Fibroblast of villous mesenchyme (primary cell): ENCODE measurements at regions not wholly inside any gene's neighbourhood (a gene's known extent, or its start where the extent isn't known, plus 50 kb on each side); places are given as distances from the start of the nearest gene placed in this dataset.

Experiments
- DNase-seq: peaks from one replicate; pipeline ENCODE4 v3.0.0-alpha.2; 2010; ENCODE audit warnings: low read depth
- H3K4me3 ChIP-seq: 2 replicates; pipeline ENCODE4 v1.5.1; 2011; ENCODE audit warnings: low read depth, mild to moderate bottlenecking, low read length
- TF ChIP-seq, protein P1 (sequence below): IDR thresholded peaks from 2 replicates; pipeline ENCODE4 v1.5.1; 2012; ENCODE audit warnings: low read depth, mild to moderate bottlenecking, low read length; ENCODE audit not compliant: insufficient read depth

DNA sequence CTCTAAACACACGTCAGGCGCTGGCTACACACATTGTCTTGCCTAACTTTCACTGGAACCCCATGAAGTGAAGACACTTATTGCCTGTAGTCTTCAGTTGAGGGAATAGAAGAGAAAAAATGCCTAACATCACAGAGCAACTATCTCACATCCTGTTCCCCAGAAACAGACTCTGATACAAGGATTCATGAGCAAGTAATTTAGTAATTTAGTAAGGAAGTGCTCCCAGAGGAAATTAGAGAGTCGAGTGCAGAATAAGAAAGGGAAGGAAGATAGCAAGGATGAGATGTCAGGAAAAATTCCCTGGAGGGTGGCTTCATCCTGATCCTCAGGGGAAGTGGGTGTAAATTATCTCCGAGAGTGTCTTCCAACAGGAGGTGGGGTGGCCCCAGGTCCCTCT lies 104.0 kb downstream of the FOXA2 start:
- no peak for DNase-seq
- TF ChIP-seq, protein P1, sequence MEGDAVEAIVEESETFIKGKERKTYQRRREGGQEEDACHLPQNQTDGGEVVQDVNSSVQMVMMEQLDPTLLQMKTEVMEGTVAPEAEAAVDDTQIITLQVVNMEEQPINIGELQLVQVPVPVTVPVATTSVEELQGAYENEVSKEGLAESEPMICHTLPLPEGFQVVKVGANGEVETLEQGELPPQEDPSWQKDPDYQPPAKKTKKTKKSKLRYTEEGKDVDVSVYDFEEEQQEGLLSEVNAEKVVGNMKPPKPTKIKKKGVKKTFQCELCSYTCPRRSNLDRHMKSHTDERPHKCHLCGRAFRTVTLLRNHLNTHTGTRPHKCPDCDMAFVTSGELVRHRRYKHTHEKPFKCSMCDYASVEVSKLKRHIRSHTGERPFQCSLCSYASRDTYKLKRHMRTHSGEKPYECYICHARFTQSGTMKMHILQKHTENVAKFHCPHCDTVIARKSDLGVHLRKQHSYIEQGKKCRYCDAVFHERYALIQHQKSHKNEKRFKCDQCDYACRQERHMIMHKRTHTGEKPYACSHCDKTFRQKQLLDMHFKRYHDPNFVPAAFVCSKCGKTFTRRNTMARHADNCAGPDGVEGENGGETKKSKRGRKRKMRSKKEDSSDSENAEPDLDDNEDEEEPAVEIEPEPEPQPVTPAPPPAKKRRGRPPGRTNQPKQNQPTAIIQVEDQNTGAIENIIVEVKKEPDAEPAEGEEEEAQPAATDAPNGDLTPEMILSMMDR, result no peak
- H3K4me3 ChIP-seq, result no peak overlapping the region

DNA sequence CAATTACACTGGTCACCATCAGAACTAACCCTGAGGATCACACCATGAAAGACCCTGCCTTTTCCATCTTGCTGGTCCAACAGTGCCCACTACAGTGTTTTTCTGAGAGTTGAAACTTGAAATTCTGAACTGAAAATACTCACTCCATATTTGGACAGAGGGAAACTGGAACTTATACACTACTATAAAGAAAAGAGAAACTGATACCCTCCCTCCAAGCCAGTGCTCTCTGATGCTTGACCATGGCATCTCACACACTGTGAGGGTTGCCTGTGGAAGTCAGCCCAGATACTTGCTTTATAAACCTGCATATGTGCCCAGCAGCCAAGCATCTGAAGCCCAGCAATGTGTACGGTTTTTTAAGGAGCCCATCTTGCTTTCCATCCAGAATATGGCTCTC lies 108.7 kb downstream of the FOXA2 start:
- TF ChIP-seq, protein P1, result no peak
- no peak overlapping the region for H3K4me3 ChIP-seq
- no peak for DNase-seq

DNA sequence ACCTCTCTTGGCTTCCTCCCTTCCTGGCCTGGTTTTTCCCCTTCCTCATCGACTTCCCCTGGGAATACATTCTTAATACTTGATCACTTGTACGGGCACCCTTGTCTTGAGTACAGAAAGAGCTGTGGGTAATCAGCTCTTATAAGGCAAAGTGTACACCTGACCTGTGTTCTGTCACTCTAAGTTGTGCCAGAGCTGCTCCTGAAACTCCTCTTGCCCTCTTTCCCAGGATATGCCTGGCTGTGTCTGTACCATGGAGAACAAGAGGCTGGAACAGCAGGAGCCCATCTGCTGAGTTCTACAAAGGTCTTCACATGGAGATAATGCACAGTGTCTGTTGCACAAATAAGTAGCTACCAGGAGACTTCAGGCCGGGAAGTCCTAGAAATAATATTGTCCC lies 110.1 kb downstream of the FOXA2 start:
- TF ChIP-seq, protein P1, result no peak
- no peak for DNase-seq
- no peak overlapping the region for H3K4me3 ChIP-seq

DNA sequence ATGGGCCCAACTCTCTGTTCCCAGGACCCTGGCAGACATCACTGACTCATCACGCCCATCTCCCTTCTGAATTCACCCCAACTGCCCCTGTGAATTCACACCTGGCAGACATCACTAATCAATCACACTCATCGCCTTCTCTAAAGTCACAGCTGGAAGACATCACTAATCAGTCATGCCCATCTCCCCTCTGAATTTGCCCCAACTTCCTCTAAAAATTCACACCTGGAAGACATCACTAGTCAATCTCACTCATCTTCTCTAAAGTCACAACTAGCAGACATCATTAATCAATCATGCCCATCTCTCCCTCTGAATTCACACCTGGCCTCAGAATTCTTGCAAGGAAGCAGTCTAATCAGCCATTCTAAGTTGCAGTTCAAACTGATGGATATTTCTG lies 111.1 kb downstream of the FOXA2 start:
- no peak overlapping the region for H3K4me3 ChIP-seq
- TF ChIP-seq, protein P1, result no peak
- no peak for DNase-seq

DNA sequence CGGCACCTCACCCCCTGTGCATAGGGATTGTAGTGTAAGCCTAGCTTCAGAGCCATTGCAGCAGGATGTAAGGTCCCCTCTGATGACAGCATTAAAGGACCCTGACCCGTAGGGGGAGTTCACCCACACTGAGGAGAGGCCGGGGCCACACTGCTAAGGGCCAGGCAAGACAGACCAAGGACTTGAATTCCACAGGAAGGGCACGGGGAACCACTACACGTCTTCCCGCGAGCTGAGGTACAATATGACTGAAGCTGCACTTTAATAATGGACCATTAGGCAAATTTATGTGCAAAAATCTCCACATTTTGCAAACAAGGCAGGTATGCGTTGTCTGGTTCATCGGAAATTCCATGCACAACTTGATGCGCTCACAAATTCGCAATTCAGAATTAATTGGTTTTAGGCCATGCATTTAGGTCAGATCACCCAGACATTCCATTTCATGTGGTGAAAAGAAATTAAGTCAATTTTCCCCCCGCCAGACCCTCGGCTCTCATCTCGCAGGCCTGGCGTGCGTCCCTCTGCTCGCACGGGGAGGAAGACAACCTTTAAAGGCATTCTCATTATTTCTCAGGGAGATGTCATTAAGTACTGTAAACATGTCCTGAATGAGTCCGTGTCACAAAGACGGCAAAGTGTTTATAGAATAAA lies 111.8 kb downstream of the FOXA2 start:
- DNase-seq, result no peak
- no peak overlapping the region for H3K4me3 ChIP-seq
- TF ChIP-seq, protein P1, result no peak

DNA sequence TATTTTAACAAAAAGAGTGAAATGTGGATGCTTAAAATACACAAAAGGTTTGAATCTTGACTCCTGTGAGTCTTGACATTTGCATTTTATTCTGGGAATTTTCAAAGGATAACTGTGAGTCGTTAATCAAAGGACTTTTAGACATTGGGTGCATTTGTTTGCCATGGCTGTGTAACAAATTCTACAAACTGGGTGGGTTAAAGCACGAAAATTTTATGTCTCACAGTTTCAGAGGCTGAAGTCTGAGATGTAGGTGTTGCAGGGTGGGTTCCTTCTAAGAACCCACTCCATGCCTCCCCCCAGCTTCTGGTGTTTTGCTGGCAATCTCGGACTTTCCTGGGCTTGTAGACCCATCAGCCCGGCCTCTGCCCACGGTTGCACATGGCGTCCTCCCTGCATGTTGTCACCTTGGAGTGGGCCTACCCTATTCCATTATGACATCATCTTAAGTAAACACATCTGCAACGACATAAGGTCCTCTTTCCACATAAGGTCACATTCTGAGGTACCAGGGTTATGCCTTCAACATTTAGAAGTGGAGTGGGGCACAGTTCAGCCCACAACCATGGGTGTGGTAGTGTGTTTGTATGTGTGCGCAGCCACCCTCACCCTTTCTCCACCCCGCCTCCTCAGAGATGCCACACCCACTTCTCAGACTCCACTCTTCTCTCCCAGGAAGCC lies 113.1 kb downstream of the FOXA2 start:
- H3K4me3 ChIP-seq, result no peak overlapping the region
- TF ChIP-seq, protein P1, result no peak
- no peak for DNase-seq
